NCI-H187 (cell line): ENCODE measurements at regions not wholly inside any gene's neighbourhood (a gene's known extent, or its start where the extent isn't known, plus 50 kb on each side); places are given as distances from the start of the nearest gene placed in this dataset.
"Not testable (repeated sequence)": the region's sequence is repeated elsewhere in the genome, so short reads cannot be mapped to it uniquely, and the experiment has no call there.

Experiments used
- DNase-seq, 2 experiments: peaks; one replicate each; lab custom pipeline; 2025; lab: John Stamatoyannopoulos, UW

- DNase-seq = no peak
Measured at GRCh38 chr6:137545073-137545472, 50.9 kb upstream of the OLIG3 start.

GRCh38 chr6:137547186-137547585 is 53.0 kb upstream of the OLIG3 start:
- no peak for DNase-seq

- no peak for DNase-seq
Measured at GRCh38 chr6:137547601-137548000, 53.4 kb upstream of the OLIG3 start.

- DNase-seq = no peak
Measured at GRCh38 chr6:137549106-137549505, 54.9 kb upstream of the OLIG3 start.

DNA sequence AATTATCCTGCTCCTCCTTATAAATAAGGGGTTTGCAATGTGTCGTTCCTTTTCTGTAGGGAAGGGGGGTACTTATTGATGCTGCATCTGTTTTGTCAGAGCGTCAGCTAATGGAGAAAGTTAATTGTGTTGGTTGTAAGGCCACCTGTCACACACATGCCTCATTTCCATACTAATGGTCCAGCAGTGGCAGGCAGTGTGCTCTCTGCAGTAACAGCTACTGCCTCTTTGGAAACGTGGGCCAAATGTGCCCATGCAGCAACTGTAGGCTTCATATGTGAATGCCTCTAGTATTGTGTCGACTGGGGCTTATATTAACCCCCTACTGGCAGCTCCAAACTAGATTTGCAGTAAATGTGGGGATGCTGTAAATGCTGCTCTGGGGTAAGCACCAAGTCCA is 56.3 kb upstream of the OLIG3 start:
- DNase-seq = no peak

DNA sequence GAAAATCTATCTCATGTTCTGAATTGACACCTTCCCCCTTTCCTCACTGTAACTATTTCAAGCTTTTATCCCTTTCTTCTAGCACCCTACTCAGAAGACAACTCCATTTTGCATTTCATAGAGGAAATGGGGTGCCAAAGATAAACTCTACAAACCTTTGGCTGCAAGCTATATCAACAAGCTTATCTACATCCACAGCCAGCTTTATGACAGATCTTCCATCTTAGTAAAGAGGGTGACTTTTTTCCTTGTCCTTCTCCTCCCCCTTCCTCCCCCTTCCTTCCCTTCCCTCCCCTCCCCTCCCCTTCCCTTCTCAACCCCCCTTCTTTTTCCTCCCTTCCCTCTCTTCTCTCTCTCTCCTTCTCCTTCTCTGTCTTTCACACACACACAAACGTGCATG is 58.0 kb upstream of the OLIG3 start:
- no peak for DNase-seq

- no peak for DNase-seq
Measured at GRCh38 chr6:137552809-137553208, 58.6 kb upstream of the OLIG3 start.

DNA sequence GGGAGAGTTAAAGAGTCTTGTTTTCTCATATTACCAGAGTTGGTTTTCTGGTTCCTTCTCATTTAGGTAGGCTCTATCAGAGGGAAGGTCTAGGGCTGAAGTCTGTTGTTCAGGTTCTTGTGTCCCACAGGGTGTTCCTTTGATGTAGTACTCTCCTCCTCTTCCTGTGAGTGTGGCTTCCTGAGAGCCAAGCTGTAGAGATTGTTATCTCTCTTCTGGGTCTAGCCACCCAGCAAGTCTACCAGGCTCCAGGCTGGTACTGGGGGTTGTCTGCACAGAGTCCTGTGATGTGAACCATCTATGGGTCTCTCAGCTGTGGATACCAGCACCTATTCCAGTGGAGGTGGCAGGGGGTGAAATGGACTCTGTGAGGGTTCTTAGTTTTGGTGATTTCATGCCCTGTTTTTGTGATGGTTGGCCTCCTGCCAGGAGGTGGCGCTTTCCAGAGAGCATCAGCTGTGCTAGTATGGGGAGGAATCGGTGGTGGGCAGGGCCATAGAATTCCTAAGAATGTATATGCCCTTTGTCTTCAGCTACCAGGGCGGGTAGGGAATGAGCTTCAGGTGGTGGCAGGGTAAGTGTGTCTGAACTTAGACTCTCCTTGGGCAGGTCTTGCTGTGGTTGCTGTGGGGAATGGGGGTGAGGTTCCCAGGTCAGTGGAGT is 65.5 kb upstream of the OLIG3 start:
- DNase-seq = not testable (repeated sequence)

GRCh38 chr6:137560184-137560563 is 66.0 kb upstream of the OLIG3 start:
- no peak for DNase-seq

GRCh38 chr6:137568067-137568466 is 73.9 kb upstream of the OLIG3 start:
- DNase-seq = no peak

DNA sequence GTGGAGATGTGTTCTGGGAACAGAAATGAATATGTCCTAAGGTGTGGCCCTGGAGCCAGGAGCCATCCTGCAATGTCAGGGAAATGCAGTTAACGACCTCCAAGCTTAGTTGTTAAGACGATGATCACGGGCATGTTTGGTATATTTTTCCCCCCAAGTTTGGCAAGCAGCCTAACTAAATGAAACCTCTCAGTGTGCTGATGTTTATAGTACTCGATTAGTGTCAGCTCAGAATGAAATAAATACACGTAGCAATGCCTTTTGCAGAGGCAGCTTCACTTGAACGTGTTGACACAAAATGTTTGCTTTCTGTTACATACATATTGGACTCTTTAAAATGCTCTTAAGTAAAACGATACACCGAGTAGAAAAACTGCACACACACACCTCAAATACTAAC is 76.2 kb upstream of the OLIG3 start:
- DNase-seq = peak in 1 of 2 experiments; percentile 27

GRCh38 chr6:137571854-137572253 is 77.7 kb upstream of the OLIG3 start:
- DNase-seq = no peak

- no peak for DNase-seq
Measured at GRCh38 chr6:137573739-137574138, 79.5 kb upstream of the OLIG3 start.

DNA sequence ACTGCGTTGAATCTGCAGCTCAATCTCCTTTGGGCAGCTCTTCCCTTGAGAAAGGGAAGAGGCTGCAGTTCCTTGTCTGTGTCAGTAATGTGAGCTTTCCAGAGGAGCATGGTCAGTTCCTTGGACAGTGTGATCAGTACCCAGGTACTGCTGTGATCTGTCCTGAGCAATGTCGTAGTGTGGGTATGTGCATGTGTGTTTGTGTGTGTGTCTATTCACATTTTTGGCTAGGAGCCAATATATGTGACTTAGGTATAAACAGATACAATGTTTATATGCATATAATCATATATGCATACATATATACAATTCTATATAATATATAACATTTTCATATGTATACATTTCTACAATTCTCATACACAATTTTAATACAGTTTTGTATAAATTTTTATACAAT is 85.4 kb upstream of the OLIG3 start:
- DNase-seq = no peak

GRCh38 chr6:137581019-137581707 is 87.0 kb upstream of the OLIG3 start:
- DNase-seq = no peak

GRCh38 chr6:137583519-137583918 is 89.3 kb upstream of the OLIG3 start:
- DNase-seq = not testable (repeated sequence)

GRCh38 chr6:137588472-137588871 is 94.3 kb upstream of the OLIG3 start:
- no peak for DNase-seq

DNA sequence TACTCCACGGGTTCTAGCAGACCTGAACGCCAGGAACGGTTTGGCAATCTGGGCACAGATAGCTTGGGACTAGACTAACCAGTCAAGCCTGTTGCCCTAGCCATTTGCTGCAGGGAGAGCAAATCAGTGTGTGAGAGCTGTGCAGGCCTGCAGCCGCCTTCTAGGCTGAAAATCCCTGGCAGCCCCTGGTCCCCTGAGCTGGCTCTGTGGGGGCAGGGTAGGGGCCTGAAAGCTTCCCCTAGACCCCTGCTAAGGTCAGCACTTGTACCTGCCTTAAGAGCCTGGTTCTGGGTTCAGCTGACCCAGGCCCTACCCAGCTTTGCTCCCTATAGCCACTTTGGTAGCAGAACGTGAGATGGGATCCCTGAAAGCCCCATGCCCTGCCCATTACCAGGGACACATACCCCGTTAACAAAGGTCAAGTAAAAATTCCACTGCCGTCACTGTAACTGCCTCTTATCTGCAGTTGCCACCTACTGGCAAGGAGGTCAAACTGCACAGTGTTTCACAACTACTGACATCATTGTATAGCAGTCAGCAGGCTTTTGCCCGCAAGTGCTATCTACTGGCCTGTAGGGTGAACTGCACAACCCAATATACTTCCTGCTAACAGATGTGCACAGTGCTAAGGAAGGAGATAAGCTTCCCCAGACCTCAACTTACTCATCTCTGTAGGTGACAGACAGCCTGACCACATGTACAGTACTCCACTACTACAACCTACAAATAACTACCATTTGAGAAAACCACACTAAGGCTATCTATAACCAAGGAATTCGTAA is 95.1 kb upstream of the OLIG3 start:
- DNase-seq = peak in 1 of 2 experiments; percentile 13

GRCh38 chr6:137590684-137591083 is 96.5 kb upstream of the OLIG3 start:
- DNase-seq = no peak

- DNase-seq = no peak
Measured at GRCh38 chr6:137601471-137601870, 107.3 kb upstream of the OLIG3 start.

DNA sequence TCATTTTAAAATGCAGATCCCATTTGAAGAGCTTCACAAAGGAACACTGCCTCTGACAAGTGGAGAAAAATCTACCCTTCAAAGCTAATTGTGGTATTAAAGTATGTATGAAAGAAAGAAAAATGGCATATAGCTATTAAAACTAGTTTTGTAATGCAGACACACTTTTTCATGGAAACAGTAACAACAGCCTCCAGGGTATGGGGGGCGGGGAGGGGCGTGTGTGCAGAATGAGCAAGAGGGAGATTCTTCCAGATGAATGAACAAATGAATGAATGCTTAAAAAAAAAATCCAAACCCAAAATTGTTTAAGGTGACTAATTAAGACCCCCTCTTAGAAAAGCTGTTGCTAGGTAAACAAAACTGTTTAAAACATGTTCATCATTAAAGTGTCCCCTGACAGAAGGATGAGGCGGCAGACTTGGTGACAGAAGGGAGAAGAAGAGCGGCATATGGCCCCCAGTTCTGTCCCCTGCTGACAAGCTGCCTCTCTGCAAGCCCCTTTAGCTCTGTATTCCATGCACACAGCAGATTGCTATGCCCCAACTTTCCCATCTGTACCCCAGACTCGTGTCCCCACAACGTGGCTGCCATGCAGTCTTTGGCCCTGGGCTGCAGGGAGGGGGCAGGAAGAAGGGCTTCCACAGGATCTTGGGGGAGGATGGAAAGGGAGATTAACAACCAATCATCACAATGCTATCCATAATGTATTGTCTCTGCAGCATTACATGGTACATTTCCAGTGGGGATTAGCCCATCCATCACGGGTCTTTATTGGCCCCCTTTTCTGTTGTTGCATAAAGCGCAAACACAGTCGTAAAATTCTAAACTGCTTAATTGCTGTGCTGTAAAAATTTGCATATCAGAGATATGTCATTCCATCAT is 108.4 kb upstream of the OLIG3 start:
- DNase-seq = no peak

- no peak for DNase-seq
Measured at GRCh38 chr6:137610702-137611101, 116.5 kb upstream of the OLIG3 start.
